AG04449 (cell line): ENCODE measurements at regions not wholly inside any gene's neighbourhood (a gene's known extent, or its start where the extent isn't known, plus 50 kb on each side); places are given as distances from the start of the nearest gene placed in this dataset.
"Not testable (repeated sequence)": the region's sequence is repeated elsewhere in the genome, so short reads cannot be mapped to it uniquely, and the experiment has no call there.

Experiments used
- CTCF ChIA-PET: fragments of 350-600 bp; formaldehyde crosslinking; extraction: SDS; loops from one replicate; lab custom pipeline; 2021; ENCODE audit warnings: antibody characterized with exemption; lab: Yijun Ruan, JAX
- POLR2A ChIA-PET: fragments of 400-600, 350-600 bp; formaldehyde crosslinking; extraction: SDS; loops from one replicate; lab custom pipeline; 2020; ENCODE audit warnings: antibody characterized with exemption, inconsistent platforms; lab: Yijun Ruan, JAX
- DNase-seq: peaks from one replicate; pipeline ENCODE4 v3.0.0-alpha.2; 2010; ENCODE audit warnings: low read depth, low spot score
- H3K4me3 ChIP-seq: 2 replicates; pipeline ENCODE4 v1.5.1; 2011; ENCODE audit warnings: low read depth, mild to moderate bottlenecking, control low read depth, low read length
- TF ChIP-seq, protein P1 (sequence below): IDR thresholded peaks from one replicate; pipeline ENCODE4 v1.5.1; 2011; ENCODE audit warnings: mild to moderate bottlenecking, moderate library complexity, low read length, control low read depth, inconsistent platforms; ENCODE audit not compliant: insufficient read depth; ENCODE audit errors: missing control alignments

DNA sequence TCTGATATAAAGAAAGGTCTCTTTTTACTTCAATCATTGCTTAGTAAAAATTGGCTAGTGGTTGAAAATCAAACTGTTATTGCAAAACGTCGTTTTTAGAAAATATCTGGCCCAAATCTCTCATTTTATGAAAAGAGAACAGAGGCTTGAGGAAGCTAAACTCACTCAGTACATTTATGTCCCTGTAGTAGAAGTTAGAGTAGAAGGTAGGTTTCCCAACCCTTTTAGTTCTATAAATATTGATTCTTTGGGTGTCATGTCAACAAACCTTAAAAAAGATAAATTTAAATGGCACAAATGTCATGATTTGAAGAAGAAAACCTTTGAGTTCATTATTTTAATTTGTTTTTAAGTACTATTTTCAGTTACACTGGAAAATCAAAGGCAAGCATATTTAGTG is 722.3 kb upstream of the NECTIN3 start:
- TF ChIP-seq, protein P1, sequence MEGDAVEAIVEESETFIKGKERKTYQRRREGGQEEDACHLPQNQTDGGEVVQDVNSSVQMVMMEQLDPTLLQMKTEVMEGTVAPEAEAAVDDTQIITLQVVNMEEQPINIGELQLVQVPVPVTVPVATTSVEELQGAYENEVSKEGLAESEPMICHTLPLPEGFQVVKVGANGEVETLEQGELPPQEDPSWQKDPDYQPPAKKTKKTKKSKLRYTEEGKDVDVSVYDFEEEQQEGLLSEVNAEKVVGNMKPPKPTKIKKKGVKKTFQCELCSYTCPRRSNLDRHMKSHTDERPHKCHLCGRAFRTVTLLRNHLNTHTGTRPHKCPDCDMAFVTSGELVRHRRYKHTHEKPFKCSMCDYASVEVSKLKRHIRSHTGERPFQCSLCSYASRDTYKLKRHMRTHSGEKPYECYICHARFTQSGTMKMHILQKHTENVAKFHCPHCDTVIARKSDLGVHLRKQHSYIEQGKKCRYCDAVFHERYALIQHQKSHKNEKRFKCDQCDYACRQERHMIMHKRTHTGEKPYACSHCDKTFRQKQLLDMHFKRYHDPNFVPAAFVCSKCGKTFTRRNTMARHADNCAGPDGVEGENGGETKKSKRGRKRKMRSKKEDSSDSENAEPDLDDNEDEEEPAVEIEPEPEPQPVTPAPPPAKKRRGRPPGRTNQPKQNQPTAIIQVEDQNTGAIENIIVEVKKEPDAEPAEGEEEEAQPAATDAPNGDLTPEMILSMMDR: no peak
- DNase-seq: no peak
- H3K4me3 ChIP-seq: no peak overlapping the region
- CTCF ChIA-PET: no interaction called here
- POLR2A ChIA-PET: no interaction called here

DNA sequence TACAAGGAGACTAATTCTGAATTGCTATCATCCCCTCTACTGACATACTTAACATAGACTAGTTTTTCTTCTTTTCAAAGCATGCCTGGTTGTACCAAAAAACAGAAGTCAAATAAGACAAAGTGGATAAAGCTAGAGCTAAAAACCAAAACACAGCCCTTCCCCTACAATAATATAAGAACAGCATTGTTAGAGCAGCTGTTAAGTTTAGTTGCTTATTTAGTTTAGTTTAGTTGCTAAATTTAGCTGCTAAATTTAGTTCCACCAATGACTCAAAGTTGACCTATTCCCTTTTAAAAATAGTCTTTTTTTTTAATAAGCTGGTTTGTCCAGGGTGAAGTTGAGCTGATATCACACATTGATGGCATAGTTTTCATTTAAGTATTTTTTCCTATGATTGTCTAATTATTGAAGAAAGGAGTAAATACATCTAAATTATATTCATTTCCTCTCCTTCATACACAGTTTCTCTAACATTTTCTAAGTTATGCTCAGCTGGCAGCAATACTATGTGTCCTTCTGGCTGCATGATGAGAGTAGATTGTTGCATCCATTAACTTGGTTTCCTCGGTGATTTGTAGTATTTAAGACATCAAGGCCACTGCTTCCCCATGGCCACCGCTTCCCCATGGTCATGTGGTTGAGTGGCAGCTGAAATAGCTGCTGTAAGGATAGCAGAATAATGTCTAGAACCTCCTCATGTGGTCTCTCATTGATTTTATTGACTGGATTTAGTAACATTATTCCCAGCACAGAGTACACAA is 718.6 kb upstream of the NECTIN3 start:
- no peak overlapping the region for H3K4me3 ChIP-seq
- DNase-seq: no peak
- TF ChIP-seq, protein P1: no peak
- CTCF ChIA-PET: no interaction called here
- POLR2A ChIA-PET: no interaction called here

DNA sequence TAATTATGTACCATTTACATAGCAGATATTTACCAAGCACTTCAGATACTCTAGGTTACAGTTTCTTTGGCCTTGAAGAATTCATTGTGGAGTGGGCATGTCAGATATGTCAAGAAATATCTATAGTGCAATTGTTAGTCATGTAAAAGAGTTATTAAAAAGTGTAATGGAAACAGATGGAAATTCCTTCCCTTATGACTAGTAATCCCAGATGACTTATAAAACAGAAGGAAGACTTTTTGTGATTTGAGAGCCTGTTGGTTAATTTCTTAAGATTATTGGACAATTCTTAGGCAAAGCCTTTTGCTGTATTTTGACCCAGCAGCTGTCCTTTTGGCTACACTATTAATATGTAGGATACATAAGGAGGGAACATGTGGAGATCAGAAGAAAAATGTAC is 708.9 kb upstream of the NECTIN3 start:
- TF ChIP-seq, protein P1: no peak
- H3K4me3 ChIP-seq: no peak overlapping the region
- CTCF ChIA-PET: no interaction called here
- POLR2A ChIA-PET: no interaction called here
- DNase-seq: no peak

DNA sequence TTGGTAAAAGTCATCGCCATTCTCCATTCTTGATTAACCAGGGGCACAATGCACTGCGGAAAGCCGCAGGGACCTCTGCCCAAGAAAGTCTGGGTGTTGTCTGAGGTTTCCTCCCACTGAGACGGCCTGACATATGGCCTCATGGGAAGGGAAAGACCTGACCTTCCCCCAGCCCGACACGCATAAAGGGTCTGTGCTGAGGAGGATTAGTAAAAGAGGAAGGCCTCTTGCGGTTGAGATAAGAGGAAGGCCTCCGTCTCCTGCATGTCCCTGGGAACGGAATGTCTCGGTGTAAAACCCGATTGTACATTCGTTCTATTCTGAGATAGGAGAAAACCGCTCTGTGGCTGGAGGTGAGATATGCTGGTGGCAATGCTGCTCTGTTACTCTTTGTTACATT is 704.3 kb upstream of the NECTIN3 start:
- POLR2A ChIA-PET, DNase-seq, CTCF ChIA-PET: not testable (repeated sequence)

DNA sequence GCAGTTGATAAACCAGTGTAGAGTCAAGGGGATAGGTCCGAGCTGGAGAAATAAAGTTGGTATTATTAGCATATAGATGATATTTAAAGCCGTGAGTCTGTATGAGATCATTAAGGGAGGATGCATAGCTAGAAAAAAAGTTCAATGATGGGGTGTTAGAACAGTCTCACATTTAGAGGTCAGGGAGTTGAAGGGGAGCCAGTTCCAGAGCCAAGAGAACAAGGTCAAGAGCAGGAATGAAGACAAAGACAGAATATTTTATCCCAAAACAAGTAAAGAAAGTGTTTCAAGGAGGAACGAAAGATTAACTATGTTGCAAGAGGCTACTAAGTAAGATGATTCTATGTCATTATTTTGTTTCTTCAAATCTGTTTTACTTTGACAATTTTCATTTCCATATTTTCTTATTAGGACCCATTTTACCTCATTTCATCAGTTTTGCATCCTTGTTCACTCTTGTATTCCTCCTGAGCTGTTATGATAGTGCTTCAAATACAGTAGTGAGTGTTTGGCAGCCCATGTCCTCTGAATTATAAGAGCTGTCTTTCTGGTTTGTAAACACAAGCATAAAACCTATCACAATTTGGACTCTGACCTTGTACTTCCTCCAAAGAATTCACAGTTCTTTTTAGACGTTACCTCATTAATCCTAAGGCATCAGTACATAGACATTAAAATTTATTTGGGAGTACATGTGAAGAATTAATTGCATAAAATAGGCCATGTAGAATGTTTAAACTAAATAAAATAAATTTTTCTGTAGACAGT is 695.7 kb upstream of the NECTIN3 start:
- DNase-seq: no peak
- H3K4me3 ChIP-seq: no peak overlapping the region
- POLR2A ChIA-PET: no interaction called here
- TF ChIP-seq, protein P1: no peak
- CTCF ChIA-PET: interaction anchor here (1.5 kb wide), 1 partner anchor 12 kb away, joined by 3 read pairs; no protein-coding TSS in a partner anchor

More for the DNA sequence above, 704.3 kb upstream of the NECTIN3 start:
- H3K4me3 ChIP-seq: not testable (repeated sequence)

DNA sequence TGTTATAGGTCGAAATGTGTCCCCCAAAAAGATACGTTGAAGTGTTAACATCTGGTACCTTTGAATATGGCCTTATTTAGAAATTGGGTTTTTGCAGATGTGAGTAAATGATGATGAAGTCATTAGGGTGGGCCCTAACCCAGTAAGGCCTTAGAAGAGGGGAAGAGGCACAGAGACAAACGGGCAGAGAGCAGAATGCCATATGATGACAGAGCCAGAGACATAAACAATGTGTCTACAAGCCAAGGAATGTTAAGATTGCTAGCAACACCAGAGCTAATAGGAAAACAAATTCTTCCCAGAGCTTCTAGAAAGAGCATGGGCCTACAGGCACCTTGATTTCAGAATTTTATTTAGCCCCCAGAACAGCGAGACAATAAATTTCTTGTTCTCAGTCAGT is 693.1 kb upstream of the NECTIN3 start:
- TF ChIP-seq, protein P1: no peak
- H3K4me3 ChIP-seq: no peak overlapping the region
- POLR2A ChIA-PET: no interaction called here
- no peak for DNase-seq
- CTCF ChIA-PET: no interaction called here
